HEK293 (cell line): ENCODE measurements at regions not wholly inside any gene's neighbourhood (a gene's known extent, or its start where the extent isn't known, plus 50 kb on each side); places are given as distances from the start of the nearest gene placed in this dataset.

ENCODE experiments used
- TCF7L2 ChIP-seq: IDR thresholded peaks from 2 replicates; pipeline ENCODE4 v1.6.1; 2011; ENCODE audit warnings: low read depth, mild to moderate bottlenecking, inconsistent platforms, low read length, moderate library complexity, borderline replicate concordance
- ZFHX2 ChIP-seq: fragments of 450-650 bp; formaldehyde crosslinking; conservative IDR thresholded peaks from 2 replicates; pipeline ENCODE4 v1.5.1; 2016; ENCODE audit warnings: missing biosample characterization, missing genetic modification characterization
- ZNF114 ChIP-seq: fragments of 450-650 bp; formaldehyde crosslinking; IDR thresholded peaks from 2 replicates; pipeline ENCODE4 v1.5.0; 2017; ENCODE audit warnings: missing biosample characterization, missing genetic modification characterization
- ZNF138 ChIP-seq: fragments of 450-650 bp; formaldehyde crosslinking; IDR thresholded peaks from 2 replicates; pipeline ENCODE4 v1.5.1; 2016; ENCODE audit warnings: missing biosample characterization, missing genetic modification characterization, borderline replicate concordance
- ZNF157 ChIP-seq: fragments of 450-650 bp; formaldehyde crosslinking; IDR thresholded peaks from 2 replicates; pipeline ENCODE4 v1.5.1; 2016; ENCODE audit warnings: missing biosample characterization, missing genetic modification characterization
- ZNF24 ChIP-seq: fragments of 450-650 bp; formaldehyde crosslinking; IDR thresholded peaks from 2 replicates; pipeline ENCODE4 v1.5.1; 2016; ENCODE audit warnings: missing biosample characterization, missing genetic modification characterization
- ZNF302 ChIP-seq: fragments of 450-650 bp; formaldehyde crosslinking; IDR thresholded peaks from 2 replicates; pipeline ENCODE4 v1.5.1; 2016; ENCODE audit warnings: missing biosample characterization, missing genetic modification characterization, low read depth
- ZNF558 ChIP-seq: fragments of 450-650 bp; formaldehyde crosslinking; IDR thresholded peaks from 2 replicates; pipeline ENCODE4 v1.5.1; 2016; ENCODE audit warnings: missing biosample characterization, missing genetic modification characterization
- ZNF561 ChIP-seq: fragments of 450-650 bp; IDR thresholded peaks from 2 replicates; pipeline ENCODE4 v1.5.1; 2018; ENCODE audit warnings: missing biosample characterization, missing genetic modification characterization, borderline replicate concordance
- TF ChIP-seq, protein P1 (sequence below): fragments of 450-650 bp; formaldehyde crosslinking; IDR thresholded peaks from 2 replicates; pipeline ENCODE4 v1.5.1; 2016; ENCODE audit warnings: missing biosample characterization, missing genetic modification characterization
- TF ChIP-seq, protein P2 (sequence below): fragments of 450-650 bp; formaldehyde crosslinking; IDR thresholded peaks from 2 replicates; pipeline ENCODE4 v1.5.1; 2016; ENCODE audit warnings: missing biosample characterization, missing genetic modification characterization
- TF ChIP-seq, protein P3 (sequence below): fragments of 450-650 bp; formaldehyde crosslinking; IDR thresholded peaks from 2 replicates; pipeline ENCODE4 v1.5.1; 2016; ENCODE audit warnings: missing biosample characterization, missing genetic modification characterization
- TF ChIP-seq, protein P4 (sequence below): fragments of 450-650 bp; formaldehyde crosslinking; IDR thresholded peaks from 2 replicates; pipeline ENCODE4 v1.5.1; 2016; ENCODE audit warnings: missing biosample characterization, missing genetic modification characterization
- TF ChIP-seq, protein P5 (sequence below): fragments of 450-650 bp; formaldehyde crosslinking; IDR thresholded peaks from 2 replicates; pipeline ENCODE4 v1.5.1; 2016; ENCODE audit warnings: missing biosample characterization, missing genetic modification characterization

DNA sequence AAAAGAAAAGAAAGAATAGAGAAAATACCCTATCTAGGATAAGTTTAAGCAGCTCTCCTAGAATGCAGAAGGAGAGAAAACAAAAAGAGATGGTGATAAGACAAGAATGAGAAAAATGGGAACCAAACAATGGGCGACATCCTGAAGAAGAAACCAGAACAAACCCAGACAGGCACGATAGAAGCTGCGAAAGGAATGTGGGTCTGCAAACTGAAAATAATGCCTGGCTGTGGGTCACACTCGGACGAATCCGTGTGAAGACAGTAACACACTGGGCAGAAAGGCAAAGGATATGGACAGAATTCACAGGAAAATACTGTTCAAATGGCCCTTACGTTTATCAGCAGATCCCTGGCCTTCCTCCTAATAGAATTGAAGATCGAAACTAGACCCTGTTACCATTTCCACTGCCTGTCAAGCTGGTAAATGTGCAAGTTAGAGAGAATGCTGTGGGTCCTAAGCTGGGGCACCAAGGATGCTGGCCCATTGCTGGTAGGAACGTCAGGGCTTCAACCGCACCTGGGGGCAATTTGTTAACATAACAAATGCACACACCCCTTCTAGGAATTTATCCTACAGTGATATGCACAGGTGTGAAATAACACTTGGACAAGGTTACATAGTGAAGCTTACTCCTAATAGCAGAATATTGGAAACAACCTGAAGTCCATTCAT lies 117.5 kb upstream of the RFLNA start:
- TF ChIP-seq, protein P1, sequence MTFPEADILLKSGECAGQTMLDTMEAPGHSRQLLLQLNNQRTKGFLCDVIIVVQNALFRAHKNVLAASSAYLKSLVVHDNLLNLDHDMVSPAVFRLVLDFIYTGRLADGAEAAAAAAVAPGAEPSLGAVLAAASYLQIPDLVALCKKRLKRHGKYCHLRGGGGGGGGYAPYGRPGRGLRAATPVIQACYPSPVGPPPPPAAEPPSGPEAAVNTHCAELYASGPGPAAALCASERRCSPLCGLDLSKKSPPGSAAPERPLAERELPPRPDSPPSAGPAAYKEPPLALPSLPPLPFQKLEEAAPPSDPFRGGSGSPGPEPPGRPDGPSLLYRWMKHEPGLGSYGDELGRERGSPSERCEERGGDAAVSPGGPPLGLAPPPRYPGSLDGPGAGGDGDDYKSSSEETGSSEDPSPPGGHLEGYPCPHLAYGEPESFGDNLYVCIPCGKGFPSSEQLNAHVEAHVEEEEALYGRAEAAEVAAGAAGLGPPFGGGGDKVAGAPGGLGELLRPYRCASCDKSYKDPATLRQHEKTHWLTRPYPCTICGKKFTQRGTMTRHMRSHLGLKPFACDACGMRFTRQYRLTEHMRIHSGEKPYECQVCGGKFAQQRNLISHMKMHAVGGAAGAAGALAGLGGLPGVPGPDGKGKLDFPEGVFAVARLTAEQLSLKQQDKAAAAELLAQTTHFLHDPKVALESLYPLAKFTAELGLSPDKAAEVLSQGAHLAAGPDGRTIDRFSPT (tag by site-specific recombination) = no peak
- TF ChIP-seq, protein P2, sequence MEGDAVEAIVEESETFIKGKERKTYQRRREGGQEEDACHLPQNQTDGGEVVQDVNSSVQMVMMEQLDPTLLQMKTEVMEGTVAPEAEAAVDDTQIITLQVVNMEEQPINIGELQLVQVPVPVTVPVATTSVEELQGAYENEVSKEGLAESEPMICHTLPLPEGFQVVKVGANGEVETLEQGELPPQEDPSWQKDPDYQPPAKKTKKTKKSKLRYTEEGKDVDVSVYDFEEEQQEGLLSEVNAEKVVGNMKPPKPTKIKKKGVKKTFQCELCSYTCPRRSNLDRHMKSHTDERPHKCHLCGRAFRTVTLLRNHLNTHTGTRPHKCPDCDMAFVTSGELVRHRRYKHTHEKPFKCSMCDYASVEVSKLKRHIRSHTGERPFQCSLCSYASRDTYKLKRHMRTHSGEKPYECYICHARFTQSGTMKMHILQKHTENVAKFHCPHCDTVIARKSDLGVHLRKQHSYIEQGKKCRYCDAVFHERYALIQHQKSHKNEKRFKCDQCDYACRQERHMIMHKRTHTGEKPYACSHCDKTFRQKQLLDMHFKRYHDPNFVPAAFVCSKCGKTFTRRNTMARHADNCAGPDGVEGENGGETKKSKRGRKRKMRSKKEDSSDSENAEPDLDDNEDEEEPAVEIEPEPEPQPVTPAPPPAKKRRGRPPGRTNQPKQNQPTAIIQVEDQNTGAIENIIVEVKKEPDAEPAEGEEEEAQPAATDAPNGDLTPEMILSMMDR = no peak
- no peak for TF ChIP-seq ZNF24 (tag by site-specific recombination)
- no peak for TF ChIP-seq ZNF561
- no peak for TF ChIP-seq ZNF138 (tag by site-specific recombination)
- TF ChIP-seq ZNF302 (tag by site-specific recombination) = no peak
- no peak for TF ChIP-seq ZNF114 (tag by site-specific recombination)
- TF ChIP-seq TCF7L2 = no peak
- TF ChIP-seq, protein P3, sequence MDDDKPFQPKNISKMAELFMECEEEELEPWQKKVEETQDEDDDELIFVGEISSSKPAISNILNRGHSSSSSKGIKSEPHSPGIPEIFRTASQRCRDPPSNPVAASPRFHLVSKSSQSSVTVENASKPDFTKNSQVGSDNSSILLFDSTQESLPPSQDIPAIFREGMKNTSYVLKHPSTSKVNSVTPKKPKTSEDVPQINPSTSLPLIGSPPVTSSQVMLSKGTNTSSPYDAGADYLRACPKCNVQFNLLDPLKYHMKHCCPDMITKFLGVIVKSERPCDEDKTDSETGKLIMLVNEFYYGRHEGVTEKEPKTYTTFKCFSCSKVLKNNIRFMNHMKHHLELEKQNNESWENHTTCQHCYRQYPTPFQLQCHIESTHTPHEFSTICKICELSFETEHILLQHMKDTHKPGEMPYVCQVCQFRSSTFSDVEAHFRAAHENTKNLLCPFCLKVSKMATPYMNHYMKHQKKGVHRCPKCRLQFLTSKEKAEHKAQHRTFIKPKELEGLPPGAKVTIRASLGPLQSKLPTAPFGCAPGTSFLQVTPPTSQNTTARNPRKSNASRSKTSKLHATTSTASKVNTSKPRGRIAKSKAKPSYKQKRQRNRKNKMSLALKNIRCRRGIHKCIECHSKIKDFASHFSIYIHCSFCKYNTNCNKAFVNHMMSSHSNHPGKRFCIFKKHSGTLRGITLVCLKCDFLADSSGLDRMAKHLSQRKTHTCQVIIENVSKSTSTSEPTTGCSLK (tag by site-specific recombination) = no peak
- TF ChIP-seq ZNF157 (tag by site-specific recombination) = no peak
- TF ChIP-seq, protein P4, sequence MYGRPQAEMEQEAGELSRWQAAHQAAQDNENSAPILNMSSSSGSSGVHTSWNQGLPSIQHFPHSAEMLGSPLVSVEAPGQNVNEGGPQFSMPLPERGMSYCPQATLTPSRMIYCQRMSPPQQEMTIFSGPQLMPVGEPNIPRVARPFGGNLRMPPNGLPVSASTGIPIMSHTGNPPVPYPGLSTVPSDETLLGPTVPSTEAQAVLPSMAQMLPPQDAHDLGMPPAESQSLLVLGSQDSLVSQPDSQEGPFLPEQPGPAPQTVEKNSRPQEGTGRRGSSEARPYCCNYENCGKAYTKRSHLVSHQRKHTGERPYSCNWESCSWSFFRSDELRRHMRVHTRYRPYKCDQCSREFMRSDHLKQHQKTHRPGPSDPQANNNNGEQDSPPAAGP (tag by site-specific recombination) = no peak
- TF ChIP-seq ZNF558 = no peak
- no peak for TF ChIP-seq ZFHX2 (tag by site-specific recombination)
- TF ChIP-seq, protein P5, sequence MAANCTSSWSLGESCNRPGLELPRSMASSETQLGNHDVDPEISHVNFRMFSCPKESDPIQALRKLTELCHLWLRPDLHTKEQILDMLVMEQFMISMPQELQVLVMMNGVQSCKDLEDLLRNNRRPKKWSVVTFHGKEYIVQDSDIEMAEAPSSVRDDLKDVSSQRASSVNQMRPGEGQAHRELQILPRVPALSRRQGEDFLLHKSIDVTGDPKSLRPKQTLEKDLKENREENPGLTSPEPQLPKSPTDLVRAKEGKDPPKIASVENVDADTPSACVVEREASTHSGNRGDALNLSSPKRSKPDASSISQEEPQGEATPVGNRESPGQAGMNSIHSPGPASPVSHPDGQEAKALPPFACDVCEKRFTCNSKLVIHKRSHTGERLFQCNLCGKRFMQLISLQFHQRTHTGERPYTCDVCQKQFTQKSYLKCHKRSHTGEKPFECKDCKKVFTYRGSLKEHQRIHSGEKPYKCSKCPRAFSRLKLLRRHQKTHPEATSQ = no peak
